Mesendoderm (in vitro differentiated cells): ENCODE measurements at regions not wholly inside any gene's neighbourhood (a gene's known extent, or its start where the extent isn't known, plus 50 kb on each side); places are given as distances from the start of the nearest gene placed in this dataset.

Source experiments
- DNase-seq: peaks from one replicate; pipeline ENCODE4 v3.0.0; 2013
- H2AK5ac ChIP-seq: 2 replicates; pipeline ENCODE4 v1.6.1; 2013; ENCODE audit warnings: low read length, inconsistent platforms
- H2BK120ac ChIP-seq: 2 replicates; pipeline ENCODE4 v1.6.1; 2013; ENCODE audit warnings: low read depth, mild to moderate bottlenecking, low read length, moderate library complexity, mixed read lengths
- H2BK15ac ChIP-seq: replicated peaks from 2 replicates; pipeline ENCODE4 v1.6.1; 2013; ENCODE audit warnings: low read depth, mild to moderate bottlenecking, moderate library complexity
- H2BK5ac ChIP-seq: 2 replicates; pipeline ENCODE4 v1.6.1; 2013; ENCODE audit warnings: low read length, inconsistent platforms
- H3K18ac ChIP-seq: 2 replicates; pipeline ENCODE4 v1.6.1; 2013; ENCODE audit warnings: mild to moderate bottlenecking, low read length, mixed read lengths
- H3K23ac ChIP-seq: one replicate; pipeline ENCODE4 v1.6.1; 2013; ENCODE audit warnings: low read length
- H3K27ac ChIP-seq: 2 replicates; pipeline ENCODE4 v1.5.1; 2013; ENCODE audit warnings: low read depth, mild to moderate bottlenecking, inconsistent platforms, low read length, moderate library complexity
- H3K27me3 ChIP-seq: 2 replicates; pipeline ENCODE4 v1.6.1; 2013; ENCODE audit warnings: low read length, control low read depth, mild to moderate bottlenecking, inconsistent platforms; ENCODE audit not compliant: insufficient read depth, poor library complexity
- H3K36me3 ChIP-seq: 2 replicates; pipeline ENCODE4 v1.6.1; 2013; ENCODE audit warnings: low read length, inconsistent platforms; ENCODE audit not compliant: control insufficient read depth, insufficient read depth
- H3K4ac ChIP-seq: one replicate; pipeline ENCODE4 v1.6.1; 2013; ENCODE audit warnings: low read depth, mild to moderate bottlenecking, low read length, moderate library complexity
- H3K4me1 ChIP-seq: 2 replicates; pipeline ENCODE4 v1.6.1; 2013; ENCODE audit warnings: low read depth, low read length, inconsistent platforms; ENCODE audit not compliant: control insufficient read depth
- H3K4me2 ChIP-seq: 2 replicates; pipeline ENCODE4 v1.6.1; 2013; ENCODE audit warnings: low read length
- H3K4me3 ChIP-seq: 2 replicates; pipeline ENCODE4 v1.5.1; 2013; ENCODE audit warnings: mild to moderate bottlenecking, low read length
- H3K56ac ChIP-seq: one replicate; pipeline ENCODE4 v1.6.1; 2013; ENCODE audit warnings: low read length
- H3K79me1 ChIP-seq: 2 replicates; pipeline ENCODE4 v1.6.1; 2013; ENCODE audit warnings: low read length, inconsistent platforms
- H3K79me2 ChIP-seq: 2 replicates; pipeline ENCODE4 v1.6.1; 2013; ENCODE audit warnings: mild to moderate bottlenecking, low read length; ENCODE audit not compliant: control insufficient read depth, insufficient read depth
- H3K9ac ChIP-seq: 2 replicates; pipeline ENCODE4 v1.6.1; 2013; ENCODE audit warnings: low read length, inconsistent platforms
- H4K5ac ChIP-seq: one replicate; pipeline ENCODE4 v1.6.1; 2013; ENCODE audit warnings: low read length
- H4K8ac ChIP-seq: one replicate; pipeline ENCODE4 v1.6.1; 2013; ENCODE audit warnings: low read depth, mild to moderate bottlenecking, control low read depth, low read length, moderate library complexity
- WGBS: extraction: QIAGEN DNeasy Blood & Tissue Kit; methylation state at CpG from one replicate; pipeline ENCODE4 v1.1.7; 2013; ENCODE audit warnings: low lambda C conversion rate, missing lambda C conversion rate; ENCODE audit not compliant: insufficient coverage; ENCODE audit errors: extremely low coverage; 5-methylcytosine and 5-hydroxymethylcytosine counted together

- no peak overlapping the region for H3K4me2 ChIP-seq
- no peak overlapping the region for H4K5ac ChIP-seq
- no peak overlapping the region for H3K9ac ChIP-seq
- H2AK5ac ChIP-seq = no peak overlapping the region
- H3K18ac ChIP-seq = no peak overlapping the region
- H2BK15ac ChIP-seq = no peak overlapping the region
- H3K23ac ChIP-seq = no peak overlapping the region
- H3K27ac ChIP-seq = no peak overlapping the region
- H3K4me1 ChIP-seq = no peaks in the 10 kb centered on the region
- H3K79me2 ChIP-seq = no peaks in the 10 kb centered on the region
- H3K56ac ChIP-seq = no peak overlapping the region
- H3K27me3 ChIP-seq = no peaks in the 10 kb centered on the region
- H3K36me3 ChIP-seq = no peaks in the 10 kb centered on the region
- H3K79me1 ChIP-seq = no peaks in the 10 kb centered on the region
- no peak overlapping the region for H3K4ac ChIP-seq
- H2BK5ac ChIP-seq = no peak overlapping the region
- no peak for DNase-seq
- H4K8ac ChIP-seq = no peak overlapping the region
- H3K4me3 ChIP-seq = no peak overlapping the region
- no peak overlapping the region for H2BK120ac ChIP-seq
- no CpG with 5 or more reads among the region's 4 CpGs for WGBS
Observed at GRCh38 chr3:70519026-70519425, 206.6 kb upstream of the MDFIC2 start.

GRCh38 chr3:70518356-70518755 is 205.9 kb upstream of the MDFIC2 start:
- Histone ChIP-seq H2AK5ac (no peak overlapping the region), H3K4ac (no peak overlapping the region), H3K4me2 (no peak overlapping the region), H2BK15ac (no peak overlapping the region), H3K23ac (no peak overlapping the region), H3K27ac (no peak overlapping the region), H3K79me1 (no peaks in the 10 kb centered on the region), H3K79me2 (no peaks in the 10 kb centered on the region), H3K18ac (no peak overlapping the region), H4K5ac (no peak overlapping the region), H2BK5ac (no peak overlapping the region), H3K36me3 (no peaks in the 10 kb centered on the region), H3K4me3 (no peak overlapping the region), H4K8ac (no peak overlapping the region), H3K4me1 (no peaks in the 10 kb centered on the region), H2BK120ac (no peak overlapping the region), H3K27me3 (no peaks in the 10 kb centered on the region), H3K56ac (no peak overlapping the region), H3K9ac (no peak overlapping the region)
- WGBS = no CpG with 5 or more reads among the region's 5 CpGs
- DNase-seq = no peak

- Histone ChIP-seq H3K27me3 (no peaks in the 10 kb centered on the region), H2BK5ac (no peak overlapping the region)
- no CpG with 5 or more reads among the region's 3 CpGs for WGBS
Observed at GRCh38 chr3:70517124-70517890, 204.9 kb upstream of the MDFIC2 start.

GRCh38 chr3:70516076-70516475 is 203.6 kb upstream of the MDFIC2 start:
- Histone ChIP-seq H2BK5ac (no peak overlapping the region), H3K23ac (no peak overlapping the region), H3K9ac (no peak overlapping the region), H3K4me3 (no peak overlapping the region), H3K4ac (no peak overlapping the region), H3K79me1 (no peaks in the 10 kb centered on the region), H3K27me3 (no peaks in the 10 kb centered on the region), H3K79me2 (no peaks in the 10 kb centered on the region), H3K27ac (no peak overlapping the region), H3K4me2 (no peak overlapping the region), H4K5ac (no peak overlapping the region), H3K18ac (no peak overlapping the region), H2AK5ac (no peak overlapping the region), H3K56ac (no peak overlapping the region), H3K4me1 (no peaks in the 10 kb centered on the region), H2BK120ac (no peak overlapping the region), H3K36me3 (no peaks in the 10 kb centered on the region), H2BK15ac (no peak overlapping the region), H4K8ac (no peak overlapping the region)
- WGBS = no CpG with 5 or more reads among the region's 4 CpGs
- DNase-seq = no peak

More at GRCh38 chr3:70517124-70517890, 204.9 kb upstream of the MDFIC2 start:
- no peaks in the 10 kb centered on the region for H3K79me1 ChIP-seq
- no peak overlapping the region for H3K4ac ChIP-seq
- no peak overlapping the region for H2BK15ac ChIP-seq
- H3K18ac ChIP-seq = no peak overlapping the region
- no peaks in the 10 kb centered on the region for H3K79me2 ChIP-seq
- H2AK5ac ChIP-seq = no peak overlapping the region
- H3K4me2 ChIP-seq = no peak overlapping the region
- no peak overlapping the region for H3K9ac ChIP-seq
- no peak overlapping the region for H3K23ac ChIP-seq
- H3K27ac ChIP-seq = no peak overlapping the region
- H3K36me3 ChIP-seq = no peaks in the 10 kb centered on the region
- H2BK120ac ChIP-seq = no peak overlapping the region
- H4K5ac ChIP-seq = no peak overlapping the region
- H4K8ac ChIP-seq = no peak overlapping the region
- H3K56ac ChIP-seq = no peak overlapping the region
- H3K4me3 ChIP-seq = no peak overlapping the region
- H3K4me1 ChIP-seq = no peaks in the 10 kb centered on the region
- no peak for DNase-seq

GRCh38 chr3:70507486-70507885 is 195.0 kb upstream of the MDFIC2 start:
- DNase-seq = no peak
- no peak overlapping the region for H4K5ac ChIP-seq
- no peak overlapping the region for H4K8ac ChIP-seq
- no peaks in the 10 kb centered on the region for H3K79me1 ChIP-seq
- H3K4ac ChIP-seq = no peak overlapping the region
- no peak overlapping the region for H3K18ac ChIP-seq
- no peak overlapping the region for H3K56ac ChIP-seq
- H2AK5ac ChIP-seq = no peak overlapping the region
- no peak overlapping the region for H3K4me3 ChIP-seq
- H3K79me2 ChIP-seq = no peaks in the 10 kb centered on the region
- no peak overlapping the region for H2BK120ac ChIP-seq
- no peak overlapping the region for H3K27ac ChIP-seq
- no peaks in the 10 kb centered on the region for H3K4me1 ChIP-seq
- no peak overlapping the region for H3K4me2 ChIP-seq
- no peaks in the 10 kb centered on the region for H3K36me3 ChIP-seq
- H2BK5ac ChIP-seq = no peak overlapping the region
- no peak overlapping the region for H3K23ac ChIP-seq
- no peaks in the 10 kb centered on the region for H3K27me3 ChIP-seq
- WGBS = no CpG with 5 or more reads among the region's 4 CpGs
- no peak overlapping the region for H2BK15ac ChIP-seq
- H3K9ac ChIP-seq = no peak overlapping the region

- no peak overlapping the region for H4K5ac ChIP-seq
- H3K18ac ChIP-seq = no peak overlapping the region
- H4K8ac ChIP-seq = no peak overlapping the region
- no peak for DNase-seq
- no peak overlapping the region for H2BK120ac ChIP-seq
- H3K4me2 ChIP-seq = no peak overlapping the region
- no peak overlapping the region for H2BK5ac ChIP-seq
- H3K36me3 ChIP-seq = no peaks in the 10 kb centered on the region
- H2AK5ac ChIP-seq = no peak overlapping the region
- WGBS = 100% methylated on average over 1 of the region's 5 CpGs
- H3K27ac ChIP-seq = no peak overlapping the region
- no peaks in the 10 kb centered on the region for H3K4me1 ChIP-seq
- H2BK15ac ChIP-seq = no peak overlapping the region
- no peak overlapping the region for H3K56ac ChIP-seq
- H3K9ac ChIP-seq = no peak overlapping the region
- H3K4me3 ChIP-seq = no peak overlapping the region
- no peak overlapping the region for H3K4ac ChIP-seq
- no peaks in the 10 kb centered on the region for H3K79me2 ChIP-seq
- H3K27me3 ChIP-seq = no peaks in the 10 kb centered on the region
- H3K23ac ChIP-seq = no peak overlapping the region
- no peaks in the 10 kb centered on the region for H3K79me1 ChIP-seq
Observed at GRCh38 chr3:70506775-70507174, 194.3 kb upstream of the MDFIC2 start.
